ENCODE measurements at regions not wholly inside any gene's neighbourhood (a gene's known extent, or its start where the extent isn't known, plus 50 kb on each side); places are given as distances from the start of the nearest gene placed in this dataset.

GRCh38 chr4:65195666-65196065 is 474.6 kb downstream of the EPHA5 start:
- DNase-seq (ENCODE audit: low read depth), result no peak
- no peak overlapping the region for H3K4me3 ChIP-seq (ENCODE audit: low read depth, low read length)
- no peak for TF ChIP-seq CTCF (conservative IDR thresholded peaks at IDR 0.05; ENCODE audit: low read depth, low read length)

GRCh38 chr4:65195002-65195401 is 475.3 kb downstream of the EPHA5 start:
- no peak for TF ChIP-seq CTCF (conservative IDR thresholded peaks at IDR 0.05; ENCODE audit: low read depth, low read length)
- DNase-seq (ENCODE audit: low read depth), result no peak

GRCh38 chr4:65193985-65194384 is 476.3 kb downstream of the EPHA5 start:
- TF ChIP-seq CTCF (conservative IDR thresholded peaks at IDR 0.05; ENCODE audit: low read depth, low read length), result no peak
- DNase-seq (ENCODE audit: low read depth), result no peak

More at GRCh38 chr4:65195002-65195401, 475.3 kb downstream of the EPHA5 start:
- no peak overlapping the region for H3K4me3 ChIP-seq (ENCODE audit: low read depth, low read length)

GRCh38 chr4:65190780-65191179 is 479.5 kb downstream of the EPHA5 start:
- no peak overlapping the region for H3K4me3 ChIP-seq (ENCODE audit: low read depth, low read length)
- DNase-seq (ENCODE audit: low read depth), result no peak
- no peak for TF ChIP-seq CTCF (conservative IDR thresholded peaks at IDR 0.05; ENCODE audit: low read depth, low read length)

More at GRCh38 chr4:65193985-65194384, 476.3 kb downstream of the EPHA5 start:
- no peak overlapping the region for H3K4me3 ChIP-seq (ENCODE audit: low read depth, low read length)

- no peak overlapping the region for H3K4me3 ChIP-seq (ENCODE audit: low read depth, low read length)
- no peak for DNase-seq (ENCODE audit: low read depth)
- TF ChIP-seq CTCF (conservative IDR thresholded peaks at IDR 0.05; ENCODE audit: low read depth, low read length), result no peak
Observed at GRCh38 chr4:65175585-65175984, 494.7 kb downstream of the EPHA5 start.

GRCh38 chr4:65170768-65171514 is 499.3 kb downstream of the EPHA5 start:
- no peak overlapping the region for H3K4me3 ChIP-seq (ENCODE audit: low read depth, low read length)
- DNase-seq (ENCODE audit: low read depth), result no peak
- no peak for TF ChIP-seq CTCF (conservative IDR thresholded peaks at IDR 0.05; ENCODE audit: low read depth, low read length)

GRCh38 chr4:65167719-65168118 is 502.6 kb downstream of the EPHA5 start:
- no peak for DNase-seq (ENCODE audit: low read depth)
- no peak overlapping the region for H3K4me3 ChIP-seq (ENCODE audit: low read depth, low read length)
- TF ChIP-seq CTCF (conservative IDR thresholded peaks at IDR 0.05; ENCODE audit: low read depth, low read length), result no peak

All from epithelial cell of proximal tubule (primary cell).